Natural killer cell (primary cell): ENCODE measurements at regions not wholly inside any gene's neighbourhood (a gene's known extent, or its start where the extent isn't known, plus 50 kb on each side); places are given as distances from the start of the nearest gene placed in this dataset.

ENCODE experiments used
- ATAC-seq, 3 donors: fragments of 150-1000 bp in 2 of 3; fragments of 200-7000 bp in 1 of 3; cut with Tn5 transposase; 1 replicate in 1 of 3; 2 replicates in 2 of 3; pipeline ENCODE4 v1.10.0; 2021; ENCODE audit warnings: mild to moderate bottlenecking in 2 of 3, moderate library complexity in 2 of 3
- DNase-seq, 2 donors: peaks; one replicate each; pipeline versions ENCODE4 v3.0.0 to v3.0.0-alpha.2; 2013 to 2021; ENCODE audit warnings: mixed read lengths in 1 of 2
- H3K27ac ChIP-seq: one replicate; pipeline ENCODE4 v1.5.1; 2013; ENCODE audit warnings: mild to moderate bottlenecking, low read length
- H3K27me3 ChIP-seq: one replicate; pipeline ENCODE4 v1.6.1; 2013; ENCODE audit warnings: low read length; ENCODE audit not compliant: control insufficient read depth, insufficient read depth
- H3K36me3 ChIP-seq: one replicate; pipeline ENCODE4 v1.6.1; 2013; ENCODE audit warnings: low read length; ENCODE audit not compliant: control insufficient read depth, insufficient read depth
- H3K4me1 ChIP-seq: one replicate; pipeline ENCODE4 v1.6.1; 2013; ENCODE audit warnings: low read length; ENCODE audit not compliant: control insufficient read depth, insufficient read depth
- H3K4me3 ChIP-seq: one replicate; pipeline ENCODE4 v1.5.1; 2013; ENCODE audit warnings: low read length
- H3K9me3 ChIP-seq: one replicate; pipeline ENCODE4 v1.6.1; 2013; ENCODE audit warnings: low read length; ENCODE audit not compliant: control insufficient read depth, insufficient read depth
- H3K27ac Mint-ChIP-seq, 2 donors: one replicate each; pipeline ENCODE4 v1.8.0; 2022; ENCODE audit warnings: mild to moderate bottlenecking in 2 of 2, mixed read lengths in 2 of 2, moderate library complexity in 1 of 2
- H3K27me3 Mint-ChIP-seq, 2 donors: one replicate each; pipeline ENCODE4 v1.8.0; 2022; ENCODE audit warnings: low read depth in 2 of 2, mixed read lengths in 2 of 2
- H3K36me3 Mint-ChIP-seq: one replicate; pipeline ENCODE4 v1.8.0; 2022; ENCODE audit warnings: mixed read lengths
- H3K4me1 Mint-ChIP-seq, 2 donors: one replicate each; pipeline ENCODE4 v1.8.0; 2022; ENCODE audit warnings: mixed read lengths in 2 of 2
- H3K4me3 Mint-ChIP-seq: one replicate; pipeline ENCODE4 v1.8.0; 2022; ENCODE audit warnings: mild to moderate bottlenecking, moderate library complexity, mixed read lengths
- H3K9me3 Mint-ChIP-seq, 2 donors: one replicate each; pipeline ENCODE4 v1.8.0; 2022; ENCODE audit warnings: mixed read lengths in 2 of 2
- CTCF ChIP-seq: fragments of 200-600 bp; IDR thresholded peaks from one replicate; pipeline ENCODE4 v1.8.0; 2022; ENCODE audit warnings: antibody characterized with exemption
- WGBS: methylation state at CpG from one replicate; pipeline ENCODE4 v1.1.7; 2013; ENCODE audit warnings: missing lambda C conversion rate; ENCODE audit not compliant: insufficient coverage; 5-methylcytosine and 5-hydroxymethylcytosine counted together
- intact Hi-C: fragments of 100-400 bp; cut with micrococcal nuclease; formaldehyde crosslinking; loops from one replicate; pipeline ENCODE4 v1.14.2; 2022

- no peaks in the 10 kb centered on the region for H3K36me3 Mint-ChIP-seq
- WGBS = 56% methylated on average over 1 of the region's 1 CpG
Observed at GRCh38 chr3:68408626-68409025, 523.7 kb downstream of the TAFA4 start.

GRCh38 chr3:68403741-68404140, 528.6 kb downstream of the TAFA4 start:
- no peak overlapping the region for H3K27ac Mint-ChIP-seq
- peaks cover 3 to 8% of the 10 kb centered on the region in 2 donors for H3K9me3 Mint-ChIP-seq
- TF ChIP-seq CTCF = no peak
- Histone ChIP-seq H3K36me3 (no peaks in the 10 kb centered on the region), H3K9me3 (no peaks in the 10 kb centered on the region), H3K4me3 (no peak overlapping the region), H3K27ac (no peak overlapping the region), H3K27me3 (no peaks in the 10 kb centered on the region), H3K4me1 (no peaks in the 10 kb centered on the region)
- ATAC-seq (no peak), DNase-seq (no peak)
- no peaks in the 10 kb centered on the region for H3K27me3 Mint-ChIP-seq
- intact Hi-C loops = no loop called here
- no peaks in the 10 kb centered on the region for H3K4me1 Mint-ChIP-seq
- H3K4me3 Mint-ChIP-seq = no peak overlapping the region
- H3K36me3 Mint-ChIP-seq = no peaks in the 10 kb centered on the region

More at GRCh38 chr3:68408626-68409025, 523.7 kb downstream of the TAFA4 start:
- Histone ChIP-seq H3K36me3 (no peaks in the 10 kb centered on the region), H3K4me1 (no peaks in the 10 kb centered on the region), H3K9me3 (no peaks in the 10 kb centered on the region), H3K4me3 (no peak overlapping the region), H3K27ac (no peak overlapping the region), H3K27me3 (no peaks in the 10 kb centered on the region)
- H3K27me3 Mint-ChIP-seq = no peaks in the 10 kb centered on the region
- DNase-seq = no peak
- no peaks in the 10 kb centered on the region for H3K4me1 Mint-ChIP-seq
- intact Hi-C loops = no loop called here
- no peak for TF ChIP-seq CTCF
- H3K27ac Mint-ChIP-seq = no peak overlapping the region
- H3K9me3 Mint-ChIP-seq = peaks cover 4 to 8% of the 10 kb centered on the region in 2 donors
- no peak for ATAC-seq
- H3K4me3 Mint-ChIP-seq = no peak overlapping the region

GRCh38 chr3:68402235-68402918, 530.0 kb downstream of the TAFA4 start:
- Histone ChIP-seq H3K36me3 (no peaks in the 10 kb centered on the region), H3K4me3 (no peak overlapping the region), H3K4me1 (no peaks in the 10 kb centered on the region), H3K27ac (no peak overlapping the region), H3K9me3 (no peaks in the 10 kb centered on the region), H3K27me3 (no peaks in the 10 kb centered on the region)
- no peak for DNase-seq
- 79% methylated on average over 5 of the region's 6 CpGs for WGBS
- no peak for ATAC-seq
- no peak for TF ChIP-seq CTCF
- Mint-ChIP-seq H3K4me3 (no peak overlapping the region), H3K27me3 (no peaks in the 10 kb centered on the region), H3K36me3 (no peaks in the 10 kb centered on the region), H3K9me3 (peaks cover 0 to 5% of the 10 kb centered on the region in 2 donors), H3K4me1 (no peaks in the 10 kb centered on the region), H3K27ac (no peak overlapping the region)
- intact Hi-C loops = no loop called here

- no peak for TF ChIP-seq CTCF
- H3K4me1 ChIP-seq = no peaks in the 10 kb centered on the region
- H3K4me3 Mint-ChIP-seq = no peak overlapping the region
- H3K27ac Mint-ChIP-seq = no peak overlapping the region
- H3K4me3 ChIP-seq = no peak overlapping the region
- H3K27ac ChIP-seq = no peak overlapping the region
- peaks cover 7% of the 10 kb centered on the region for H3K9me3 ChIP-seq
- no peaks in the 10 kb centered on the region for H3K27me3 ChIP-seq
- WGBS = 71% methylated on average over 6 of the region's 8 CpGs
- no peaks in the 10 kb centered on the region for H3K36me3 ChIP-seq
- no peaks in the 10 kb centered on the region for H3K36me3 Mint-ChIP-seq
- H3K27me3 Mint-ChIP-seq = no peaks in the 10 kb centered on the region
- no peak for ATAC-seq
- no peaks in the 10 kb centered on the region for H3K4me1 Mint-ChIP-seq
- intact Hi-C loops = no loop called here
- DNase-seq = no peak
- peaks cover 8 to 12% of the 10 kb centered on the region in 2 donors for H3K9me3 Mint-ChIP-seq
Observed at GRCh38 chr3:68378631-68379030, 553.7 kb downstream of the TAFA4 start.
